T-helper 1 cell treated with Interleukin-12 subunit alpha and Interleukin-12 subunit beta and Interleukin-4 antibody, amounts not matched to agents 30 μg/mL and 1 μg/mL, for 36 hours (primary cell): ENCODE measurements at regions not wholly inside any gene's neighbourhood (a gene's known extent, or its start where the extent isn't known, plus 50 kb on each side); places are given as distances from the start of the nearest gene placed in this dataset.
"Not testable (repeated sequence)": the region's sequence is repeated elsewhere in the genome, so short reads cannot be mapped to it uniquely, and the experiment has no call there.

Experiments
- H3K27ac Mint-ChIP-seq: one replicate; pipeline ENCODE4 v1.8.0; 2021; ENCODE audit warnings: mild to moderate bottlenecking, mixed read lengths
- H3K27me3 Mint-ChIP-seq: one replicate; pipeline ENCODE4 v1.8.0; 2021; ENCODE audit warnings: low read depth, mixed read lengths
- H3K36me3 Mint-ChIP-seq: one replicate; pipeline ENCODE4 v1.8.0; 2021; ENCODE audit warnings: low read depth, mixed read lengths
- H3K4me1 Mint-ChIP-seq: one replicate; pipeline ENCODE4 v1.8.0; 2021; ENCODE audit warnings: low read depth, mixed read lengths
- H3K4me3 Mint-ChIP-seq: one replicate; pipeline ENCODE4 v1.8.0; 2021; ENCODE audit warnings: mild to moderate bottlenecking, moderate library complexity, mixed read lengths
- H3K9me3 Mint-ChIP-seq: one replicate; pipeline ENCODE4 v1.8.0; 2021; ENCODE audit warnings: mixed read lengths

GRCh38 chr2:104945121-104945520, 91.2 kb downstream of the POU3F3 start:
- H3K27me3 Mint-ChIP-seq: peaks cover 3% of the 10 kb centered on the region
- H3K4me3 Mint-ChIP-seq: no peak overlapping the region
- no peak overlapping the region for H3K27ac Mint-ChIP-seq
- no peaks in the 10 kb centered on the region for H3K4me1 Mint-ChIP-seq
- no peaks in the 10 kb centered on the region for H3K9me3 Mint-ChIP-seq
- no peaks in the 10 kb centered on the region for H3K36me3 Mint-ChIP-seq

DNA sequence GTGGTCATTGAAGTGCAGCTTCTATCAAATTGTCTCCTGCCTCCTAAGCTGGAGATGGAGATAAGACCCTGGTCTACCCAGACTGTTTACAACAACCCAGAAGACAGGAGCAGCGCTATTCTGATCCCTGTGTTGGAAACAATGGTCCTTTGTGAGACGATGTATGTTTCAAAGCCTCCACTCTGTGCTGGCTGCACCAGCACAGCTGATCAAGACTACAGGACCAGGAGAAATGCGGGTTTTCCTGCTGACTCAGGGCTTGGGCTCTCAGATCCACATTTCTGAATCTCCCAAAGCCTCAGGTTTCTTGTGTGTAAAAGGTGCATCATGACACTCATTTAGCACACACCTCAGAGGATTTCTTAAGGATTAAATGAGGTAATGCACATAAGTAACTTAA, 92.0 kb downstream of the POU3F3 start:
- no peak overlapping the region for H3K4me3 Mint-ChIP-seq
- H3K4me1 Mint-ChIP-seq: no peaks in the 10 kb centered on the region
- no peak overlapping the region for H3K27ac Mint-ChIP-seq
- peaks cover 9% of the 10 kb centered on the region for H3K27me3 Mint-ChIP-seq
- no peaks in the 10 kb centered on the region for H3K36me3 Mint-ChIP-seq
- H3K9me3 Mint-ChIP-seq: no peaks in the 10 kb centered on the region

DNA sequence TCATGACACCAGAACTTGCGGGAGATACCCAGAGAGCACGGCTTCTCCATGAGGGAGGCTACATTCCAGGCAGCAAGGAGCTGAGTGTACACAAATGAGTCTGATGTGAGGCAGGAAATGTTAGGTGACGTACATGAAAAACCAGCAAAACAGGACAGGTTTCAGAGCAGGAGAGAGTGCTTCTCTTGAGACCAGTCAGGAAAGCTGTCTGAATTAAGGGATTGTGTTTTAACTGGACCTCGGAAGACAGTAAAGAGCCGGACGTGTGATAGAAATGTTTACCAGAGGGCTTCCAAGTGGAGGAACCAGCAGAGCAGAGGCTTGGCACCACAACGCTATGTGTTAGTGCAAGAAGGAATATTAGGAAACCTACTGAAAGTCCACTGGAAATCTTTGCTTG, 90.4 kb upstream of the MRPS9 start:
- not testable (repeated sequence) for H3K4me1 Mint-ChIP-seq, H3K27me3 Mint-ChIP-seq, H3K9me3 Mint-ChIP-seq, H3K4me3 Mint-ChIP-seq, H3K36me3 Mint-ChIP-seq, H3K27ac Mint-ChIP-seq

DNA sequence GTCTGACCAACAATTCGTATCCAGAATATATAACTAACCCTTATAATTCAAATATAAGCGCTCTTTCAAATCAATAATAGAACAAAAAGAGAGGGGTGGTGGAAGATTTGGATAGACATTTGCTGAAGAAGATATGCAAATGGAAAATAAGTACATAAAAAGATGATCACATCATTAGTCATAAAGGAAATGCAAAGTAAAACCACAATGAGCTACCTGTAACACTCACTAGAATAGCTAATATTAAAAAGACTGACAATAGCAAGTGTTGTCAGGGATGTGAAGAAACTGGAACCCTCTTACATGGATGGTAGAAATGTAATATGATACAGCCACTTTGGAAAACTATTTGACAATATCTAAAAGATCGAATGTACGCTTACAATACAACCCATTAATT, 84.9 kb upstream of the MRPS9 start:
- Mint-ChIP-seq H3K4me1 (no peaks in the 10 kb centered on the region), H3K9me3 (no peaks in the 10 kb centered on the region), H3K4me3 (no peak overlapping the region), H3K27ac (no peak overlapping the region), H3K27me3 (peaks cover 18% of the 10 kb centered on the region), H3K36me3 (no peaks in the 10 kb centered on the region)

GRCh38 chr2:104965900-104966299, 72.0 kb upstream of the MRPS9 start:
- H3K27me3 Mint-ChIP-seq: no peaks in the 10 kb centered on the region
- H3K4me3 Mint-ChIP-seq: no peak overlapping the region
- H3K4me1 Mint-ChIP-seq: no peaks in the 10 kb centered on the region
- H3K36me3 Mint-ChIP-seq: no peaks in the 10 kb centered on the region
- H3K27ac Mint-ChIP-seq: no peak overlapping the region
- H3K9me3 Mint-ChIP-seq: peaks cover 6% of the 10 kb centered on the region

DNA sequence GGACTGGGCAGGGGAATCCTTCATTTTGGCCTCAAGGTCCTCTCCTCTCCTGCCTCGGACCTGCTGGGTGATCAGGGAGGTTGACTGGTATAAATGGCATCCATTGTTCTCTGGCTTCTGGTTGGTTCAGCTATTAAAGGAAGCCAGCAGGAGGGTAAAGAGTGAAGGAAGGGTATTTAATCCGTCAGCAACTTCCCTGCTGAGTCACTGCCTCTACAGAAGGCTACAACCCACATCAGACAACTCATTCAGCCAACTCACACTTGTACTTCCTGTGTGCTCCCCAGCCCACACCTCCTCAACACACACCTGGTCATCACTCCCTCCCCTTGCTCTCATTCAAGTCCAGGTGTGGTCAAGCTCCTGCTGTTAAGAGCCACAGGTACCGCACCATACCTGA, 68.3 kb upstream of the MRPS9 start:
- no peak overlapping the region for H3K27ac Mint-ChIP-seq
- H3K4me1 Mint-ChIP-seq: no peaks in the 10 kb centered on the region
- H3K4me3 Mint-ChIP-seq: no peak overlapping the region
- H3K27me3 Mint-ChIP-seq: no peaks in the 10 kb centered on the region
- H3K9me3 Mint-ChIP-seq: peaks cover 5% of the 10 kb centered on the region
- H3K36me3 Mint-ChIP-seq: no peaks in the 10 kb centered on the region

DNA sequence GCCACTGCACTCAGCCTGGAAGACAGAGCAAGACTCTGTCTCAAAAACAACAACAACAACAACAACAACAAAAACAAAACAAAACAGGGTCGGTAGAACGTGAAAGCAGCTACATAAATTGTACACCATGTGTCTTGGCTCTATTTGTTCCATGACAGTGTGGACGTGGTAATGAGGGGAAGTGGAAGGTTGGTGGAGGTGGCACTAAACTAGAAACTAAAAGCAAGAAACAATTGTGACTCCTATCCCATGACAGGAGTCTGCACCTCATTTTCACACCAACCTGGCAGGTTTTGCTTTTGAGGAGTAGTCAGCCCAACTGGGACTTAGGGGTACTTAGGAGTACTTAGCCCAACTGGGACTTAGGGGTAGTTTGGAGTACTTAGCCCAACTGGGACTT, 62.5 kb upstream of the MRPS9 start:
- Mint-ChIP-seq H3K4me3 (no peak overlapping the region), H3K36me3 (no peaks in the 10 kb centered on the region), H3K27ac (no peak overlapping the region), H3K9me3 (no peaks in the 10 kb centered on the region), H3K4me1 (no peaks in the 10 kb centered on the region), H3K27me3 (no peaks in the 10 kb centered on the region)

GRCh38 chr2:104975851-104976250, 62.0 kb upstream of the MRPS9 start:
- H3K27me3 Mint-ChIP-seq: no peaks in the 10 kb centered on the region
- H3K9me3 Mint-ChIP-seq: no peaks in the 10 kb centered on the region
- H3K27ac Mint-ChIP-seq: no peak overlapping the region
- H3K36me3 Mint-ChIP-seq: no peaks in the 10 kb centered on the region
- no peaks in the 10 kb centered on the region for H3K4me1 Mint-ChIP-seq
- H3K4me3 Mint-ChIP-seq: no peak overlapping the region

- no peaks in the 10 kb centered on the region for H3K36me3 Mint-ChIP-seq
These were observed 61.2 kb upstream of the MRPS9 start for GRCh38 chr2:104976603-104977120.

DNA sequence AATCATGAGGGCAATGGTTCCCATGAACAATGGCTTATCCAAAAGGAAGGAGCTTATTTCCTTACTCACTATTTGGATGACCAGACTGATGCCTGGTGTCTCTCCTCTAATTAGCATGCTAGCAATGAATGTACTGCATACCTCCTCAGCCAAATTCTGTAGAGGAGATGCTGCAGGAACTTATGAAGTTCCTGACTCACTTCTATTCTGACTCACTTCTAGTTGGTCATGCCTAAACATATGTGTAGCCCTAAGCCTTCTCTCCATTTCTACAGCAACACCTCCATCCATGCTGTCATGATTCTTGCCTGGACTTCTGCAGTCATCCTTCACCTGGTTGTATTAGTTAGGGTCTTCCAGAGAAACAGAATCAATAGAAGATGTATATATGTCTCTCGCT, 59.9 kb upstream of the MRPS9 start:
- no peaks in the 10 kb centered on the region for H3K4me1 Mint-ChIP-seq
- no peaks in the 10 kb centered on the region for H3K36me3 Mint-ChIP-seq
- no peak overlapping the region for H3K27ac Mint-ChIP-seq
- H3K27me3 Mint-ChIP-seq: no peaks in the 10 kb centered on the region
- H3K9me3 Mint-ChIP-seq: no peaks in the 10 kb centered on the region
- no peak overlapping the region for H3K4me3 Mint-ChIP-seq

More at GRCh38 chr2:104976603-104977120, 61.2 kb upstream of the MRPS9 start:
- no peak overlapping the region for H3K27ac Mint-ChIP-seq
- no peak overlapping the region for H3K4me3 Mint-ChIP-seq
- H3K4me1 Mint-ChIP-seq: no peaks in the 10 kb centered on the region
- no peaks in the 10 kb centered on the region for H3K9me3 Mint-ChIP-seq
- H3K27me3 Mint-ChIP-seq: no peaks in the 10 kb centered on the region

- not testable (repeated sequence) for H3K27ac Mint-ChIP-seq, H3K4me3 Mint-ChIP-seq, H3K9me3 Mint-ChIP-seq, H3K36me3 Mint-ChIP-seq, H3K27me3 Mint-ChIP-seq, H3K4me1 Mint-ChIP-seq
These were observed 58.1 kb upstream of the MRPS9 start for GRCh38 chr2:104979786-104980185.

DNA sequence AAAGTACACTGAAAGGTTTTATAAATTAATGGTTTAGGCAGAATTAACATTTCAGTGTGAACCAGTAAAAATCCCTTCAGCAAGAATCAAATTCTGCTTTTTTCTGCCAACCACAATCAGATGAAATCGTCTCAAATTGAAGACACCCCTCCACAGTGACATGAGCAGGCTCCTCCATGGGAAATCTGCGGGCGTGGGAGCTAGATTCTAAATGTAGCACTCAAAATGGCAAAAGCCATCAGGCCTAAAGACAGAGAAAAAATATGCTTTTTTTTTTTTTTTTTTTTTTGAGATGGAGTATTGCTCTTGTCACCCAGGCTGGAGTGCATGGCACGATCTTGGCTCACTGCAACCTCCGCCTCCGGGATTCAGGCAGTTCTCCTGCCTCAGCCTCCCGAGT, 55.8 kb upstream of the MRPS9 start:
- Mint-ChIP-seq H3K27ac (no peak overlapping the region), H3K4me3 (no peak overlapping the region), H3K36me3 (no peaks in the 10 kb centered on the region), H3K4me1 (no peaks in the 10 kb centered on the region), H3K27me3 (no peaks in the 10 kb centered on the region), H3K9me3 (no peaks in the 10 kb centered on the region)
